ENCODE measurements at regions not wholly inside any gene's neighbourhood (a gene's known extent, or its start where the extent isn't known, plus 50 kb on each side); places are given as distances from the start of the nearest gene placed in this dataset.
A peak's percentile ranks its signal among the peaks of the same experiment; 100 is the strongest.
"Not testable (repeated sequence)": the region's sequence is repeated elsewhere in the genome, so short reads cannot be mapped to it uniquely, and the experiment has no call there.

DNA sequence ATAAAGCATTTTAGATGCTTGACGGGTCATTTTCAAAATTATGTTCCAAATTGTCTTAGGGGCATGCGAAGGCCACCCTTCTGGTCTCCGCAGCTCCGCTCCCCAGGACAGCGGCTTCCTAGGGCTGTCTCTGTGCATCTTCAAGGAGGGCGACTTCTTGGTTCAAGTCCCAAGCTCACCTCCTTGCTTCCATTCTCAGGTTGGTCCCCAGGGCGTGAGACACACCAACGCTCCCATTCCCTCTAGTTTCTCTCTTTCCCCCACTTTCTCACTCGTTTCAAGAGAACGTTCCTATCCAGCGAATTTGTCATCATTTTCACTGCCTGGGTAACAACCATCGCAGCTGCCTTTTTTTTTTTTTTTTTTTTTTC, 109.4 kb upstream of the CCND2 start:
- ATAC-seq: no peak
- intact Hi-C loops (cut with DNase I): no loop called here

DNA sequence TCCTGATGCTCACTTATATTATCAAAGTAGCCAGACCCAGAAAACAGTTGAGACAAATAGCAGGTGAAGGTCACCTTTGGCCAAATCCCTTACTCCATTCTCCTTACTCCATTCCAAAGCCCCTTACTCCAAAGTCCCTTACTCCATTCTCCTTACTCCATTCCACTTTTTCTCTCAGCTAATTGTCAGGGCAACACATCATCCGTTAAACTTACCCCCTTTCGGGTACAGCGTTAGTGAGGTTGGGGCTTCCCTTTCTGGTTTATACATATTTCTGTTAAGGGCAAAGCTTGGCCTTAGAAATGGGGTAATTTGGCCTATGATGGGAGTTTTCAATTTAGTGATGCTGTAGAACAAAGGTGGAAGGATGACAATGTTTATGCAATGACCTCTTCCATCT, 111.8 kb upstream of the CCND2 start:
- intact Hi-C loops (cut with DNase I): no loop called here
- DNase-seq (ENCODE audit: low spot score) (no peak), ATAC-seq (no peak)

More for the DNA sequence above, 109.4 kb upstream of the CCND2 start:
- DNase-seq (ENCODE audit: low spot score): no peak

DNA sequence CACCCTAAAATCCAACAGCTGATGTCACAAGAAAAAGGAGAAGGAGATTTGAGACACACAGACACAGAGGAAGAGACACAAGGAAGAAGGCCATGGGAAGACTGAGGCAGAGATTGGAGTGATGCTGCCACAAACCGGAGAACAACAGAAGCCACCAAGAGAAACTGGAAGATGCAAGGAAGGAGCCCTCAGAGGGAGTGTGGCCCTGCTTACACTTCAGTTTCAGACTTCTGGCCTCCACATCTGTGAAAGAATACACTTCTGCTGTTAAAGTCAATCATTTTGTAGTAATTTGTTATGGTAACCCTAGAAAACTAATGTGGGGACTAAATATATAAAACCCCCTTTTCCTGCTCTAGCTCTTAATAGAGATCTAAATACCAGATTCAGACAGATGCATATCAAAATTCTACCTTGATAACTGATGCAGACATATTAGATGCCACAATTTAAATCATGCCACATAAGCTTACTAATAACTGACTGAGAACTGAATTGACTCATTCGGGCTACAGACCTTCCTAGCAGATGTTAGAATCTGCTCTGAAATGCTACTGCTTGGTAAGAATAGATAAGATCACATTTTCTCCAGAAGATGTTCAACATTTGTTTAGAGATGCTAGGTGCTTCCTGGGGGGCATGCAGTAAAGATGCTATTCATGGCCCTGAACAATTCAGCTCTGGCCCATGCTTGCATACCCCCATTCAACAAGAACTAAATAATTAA, 113.1 kb upstream of the CCND2 start:
- intact Hi-C loops (cut with DNase I): no loop called here
- no peak for DNase-seq (ENCODE audit: low spot score)
- no peak for ATAC-seq

DNA sequence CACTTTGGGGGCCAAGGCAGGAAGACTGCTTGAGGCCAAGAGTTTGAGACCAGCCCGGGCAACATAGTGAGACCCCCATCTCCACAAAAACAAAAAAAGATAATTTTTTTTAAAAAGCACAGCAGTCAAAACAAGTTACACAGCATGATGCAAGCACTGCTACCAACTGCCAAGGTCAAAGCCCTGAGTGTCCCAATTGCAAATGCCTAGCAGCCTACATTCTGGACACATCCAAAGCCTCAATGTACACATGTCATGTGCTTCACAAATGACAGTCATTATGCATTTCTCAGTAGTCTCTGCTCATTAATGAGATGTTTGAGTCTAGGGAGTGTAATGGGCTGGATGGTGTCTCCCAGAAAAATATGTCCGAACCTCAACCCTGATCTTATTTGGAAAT, 113.7 kb upstream of the CCND2 start:
- ATAC-seq: no peak
- DNase-seq (ENCODE audit: low spot score): no peak
- intact Hi-C loops (cut with DNase I): no loop called here

DNA sequence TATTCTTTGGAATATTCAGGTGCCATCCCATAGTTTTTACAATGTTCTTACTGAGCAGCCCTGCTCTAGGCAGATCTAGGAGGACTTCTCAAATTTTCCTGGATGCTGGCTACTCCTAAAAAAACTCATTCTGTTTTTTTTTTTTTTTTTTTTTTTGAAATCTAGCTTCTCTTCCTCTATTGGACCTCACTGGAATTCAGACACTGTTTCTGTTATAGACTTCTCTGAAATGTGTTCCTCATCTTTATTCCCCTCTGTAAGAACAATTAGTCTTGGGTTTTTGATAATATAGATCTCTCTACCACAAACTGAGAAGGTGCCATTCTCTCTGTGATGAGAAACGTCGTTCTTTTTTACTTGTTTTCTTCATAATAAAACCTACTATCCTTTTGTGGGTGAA, 115.3 kb upstream of the CCND2 start:
- DNase-seq (ENCODE audit: low spot score): no peak

DNA sequence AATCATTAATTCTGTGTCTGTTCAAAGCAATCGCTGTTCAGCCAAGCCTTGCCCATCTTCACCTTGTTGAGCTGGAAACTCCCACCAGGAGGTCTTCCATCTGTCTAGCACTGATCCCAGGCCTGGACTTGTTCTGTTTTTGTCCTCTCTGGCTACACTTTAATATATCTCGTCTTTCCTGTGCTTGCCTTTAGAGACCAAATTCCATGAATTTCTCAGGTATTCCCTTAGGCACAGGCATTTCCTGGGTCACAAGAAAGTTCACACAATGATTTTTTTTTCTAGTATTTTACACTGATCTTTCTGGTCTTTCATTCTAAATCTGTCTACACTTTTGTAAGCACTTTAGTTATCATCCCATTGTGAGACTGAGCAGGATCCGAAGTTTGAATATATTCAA, 116.4 kb upstream of the CCND2 start:
- intact Hi-C loops (cut with DNase I): no loop called here
- ATAC-seq: no peak
- no peak for DNase-seq (ENCODE audit: low spot score)

More for the DNA sequence above, 115.3 kb upstream of the CCND2 start:
- ATAC-seq: no peak
- intact Hi-C loops (cut with DNase I): no loop called here

DNA sequence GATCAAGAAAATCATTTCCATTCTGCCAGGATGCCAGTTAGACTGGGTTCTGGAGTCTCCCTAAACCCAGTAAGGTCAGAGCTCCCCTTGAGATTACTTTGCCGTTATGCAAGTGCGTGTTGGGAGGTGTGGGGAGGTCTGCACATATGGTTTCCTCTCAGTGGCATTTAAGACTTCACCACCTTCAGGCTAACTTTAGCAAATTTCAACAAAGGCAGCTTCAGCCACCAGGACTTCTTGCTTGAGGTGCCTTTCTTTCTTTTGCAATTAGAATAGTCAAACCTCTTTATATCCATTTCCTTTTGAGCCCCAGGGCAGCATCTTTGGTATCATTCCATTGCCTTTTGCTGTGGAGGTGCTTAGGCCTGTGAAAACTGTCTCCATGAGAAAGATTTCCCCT, 117.2 kb upstream of the CCND2 start:
- intact Hi-C loops (cut with DNase I): no loop called here
- ATAC-seq: no peak
- no peak for DNase-seq (ENCODE audit: low spot score)

DNA sequence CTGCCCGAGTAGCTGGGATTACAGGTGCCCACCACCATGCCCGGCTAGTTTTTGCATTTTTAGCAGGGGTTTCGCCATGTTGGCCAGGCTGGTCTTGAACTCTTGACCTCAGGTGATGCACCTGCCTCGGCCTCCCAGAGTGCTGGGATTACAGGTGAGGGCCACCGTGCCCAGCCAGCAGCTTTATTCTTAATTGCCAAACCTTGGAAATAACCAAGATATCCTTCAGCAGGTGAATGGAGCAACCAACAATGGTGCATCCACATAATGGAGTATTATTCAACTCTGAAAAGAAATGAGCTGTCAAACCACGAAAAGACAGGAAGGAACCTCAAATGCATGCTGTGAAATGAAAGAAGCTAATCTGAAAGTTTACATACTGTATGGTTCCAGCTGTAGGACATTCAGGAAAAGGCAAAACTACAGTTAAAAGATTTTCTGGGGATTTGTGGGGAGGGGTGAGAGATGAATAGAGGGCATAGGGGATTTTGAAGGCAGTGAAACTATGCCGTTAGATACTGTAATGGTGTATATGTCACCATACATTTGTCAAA, 118.8 kb upstream of the CCND2 start:
- DNase-seq (ENCODE audit: low spot score) (no peak), ATAC-seq (no peak)
- intact Hi-C loops (cut with DNase I): no loop called here

DNA sequence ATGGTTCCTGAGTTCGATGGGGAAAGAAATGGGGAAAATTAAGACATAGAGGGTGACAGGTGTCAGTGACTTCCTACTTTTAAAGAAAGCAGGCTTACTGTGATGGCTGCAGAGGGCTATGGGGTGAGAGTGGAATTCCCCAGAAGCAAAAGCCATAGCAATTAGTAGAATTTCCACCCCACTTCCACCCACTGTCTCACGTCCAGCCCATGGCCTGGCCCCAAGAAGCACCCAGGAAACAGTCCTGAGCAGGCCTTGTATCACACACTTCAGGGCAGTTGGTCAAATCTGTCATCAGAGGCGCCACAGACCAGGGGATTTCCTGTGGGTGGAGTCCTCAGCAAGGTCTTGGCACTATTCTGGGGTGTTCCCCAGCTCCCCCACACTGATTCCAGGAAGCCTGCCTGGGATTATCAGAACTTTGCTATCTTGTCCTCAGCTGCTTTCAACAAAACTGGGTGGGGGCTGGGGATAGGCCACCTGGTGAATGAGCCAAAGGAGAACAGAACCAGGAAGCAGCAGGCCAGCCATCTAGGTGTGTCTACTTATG, 120.1 kb upstream of the CCND2 start:
- no peak for ATAC-seq
- intact Hi-C loops (cut with DNase I): no loop called here
- DNase-seq (ENCODE audit: low spot score): no peak

DNA sequence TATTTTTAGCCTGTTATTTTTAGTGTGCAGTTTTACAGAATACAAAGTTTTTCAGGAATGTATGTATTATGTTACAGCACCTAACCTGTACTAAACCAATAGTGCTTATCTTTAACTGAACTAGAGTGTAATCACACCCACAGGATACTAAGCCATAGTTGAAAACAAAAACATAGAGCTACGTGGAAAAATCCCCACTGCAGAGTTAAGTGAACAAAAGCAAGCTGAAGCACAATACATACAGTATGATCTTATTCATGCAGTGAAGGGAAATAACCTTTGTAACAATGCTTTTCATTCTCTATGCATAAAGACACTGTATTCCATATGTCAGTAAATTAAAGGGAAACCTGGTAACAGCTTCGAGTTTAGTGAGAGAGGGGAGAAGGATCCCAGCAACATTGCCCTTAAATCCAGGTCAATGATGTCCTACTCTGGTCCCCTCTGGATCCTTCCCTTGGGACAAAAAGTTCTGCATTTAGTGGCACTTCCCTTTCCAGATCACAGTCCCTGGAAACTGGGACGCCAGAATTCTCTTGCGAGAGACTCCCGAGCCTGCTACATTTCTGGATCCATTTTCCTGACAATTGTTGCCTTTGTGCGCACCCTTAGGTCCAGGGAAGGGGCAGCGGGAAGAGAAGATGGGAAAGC, 121.3 kb upstream of the CCND2 start:
- ATAC-seq (no peak), DNase-seq (ENCODE audit: low spot score) (no peak)
- intact Hi-C loops (cut with DNase I): no loop called here

DNA sequence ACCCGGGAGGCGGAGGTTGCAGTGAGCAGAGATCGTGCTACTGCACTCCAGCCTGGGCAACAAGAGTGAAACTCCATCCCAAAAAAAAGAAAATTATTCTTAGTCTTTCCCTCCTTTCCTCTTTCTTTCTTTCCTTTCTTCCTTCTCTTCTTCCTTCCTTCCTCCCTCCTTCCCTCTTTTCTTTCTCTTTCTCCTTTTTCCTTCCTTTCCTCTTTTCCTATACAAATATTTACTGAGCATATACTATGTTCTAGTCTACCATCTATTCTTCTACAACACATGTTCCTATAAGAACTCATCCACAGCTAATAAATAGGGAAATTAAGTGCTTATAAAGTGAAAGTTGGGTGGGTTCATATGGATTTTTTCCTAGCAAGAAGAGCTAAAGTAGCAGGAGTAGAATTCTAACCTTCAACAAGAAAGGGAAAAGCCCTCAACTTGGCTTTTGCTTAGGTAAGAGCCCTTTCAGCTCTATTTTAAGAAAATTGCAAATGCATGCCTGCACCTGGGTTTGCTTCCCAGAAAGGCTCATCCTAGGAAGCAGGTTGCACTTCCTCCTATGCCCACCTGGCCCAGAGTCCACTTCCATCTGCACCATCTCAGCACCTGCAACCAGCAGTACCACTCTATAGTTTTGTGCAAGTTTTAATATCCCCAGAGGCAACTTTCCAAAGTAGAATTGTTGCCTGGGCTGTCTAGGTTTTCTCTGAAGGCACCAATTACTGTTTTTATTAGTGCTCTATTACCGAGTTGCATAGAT, 122.0 kb upstream of the CCND2 start:
- ATAC-seq (no peak), DNase-seq (ENCODE audit: low spot score) (no peak)
- intact Hi-C loops (cut with DNase I): no loop called here

DNA sequence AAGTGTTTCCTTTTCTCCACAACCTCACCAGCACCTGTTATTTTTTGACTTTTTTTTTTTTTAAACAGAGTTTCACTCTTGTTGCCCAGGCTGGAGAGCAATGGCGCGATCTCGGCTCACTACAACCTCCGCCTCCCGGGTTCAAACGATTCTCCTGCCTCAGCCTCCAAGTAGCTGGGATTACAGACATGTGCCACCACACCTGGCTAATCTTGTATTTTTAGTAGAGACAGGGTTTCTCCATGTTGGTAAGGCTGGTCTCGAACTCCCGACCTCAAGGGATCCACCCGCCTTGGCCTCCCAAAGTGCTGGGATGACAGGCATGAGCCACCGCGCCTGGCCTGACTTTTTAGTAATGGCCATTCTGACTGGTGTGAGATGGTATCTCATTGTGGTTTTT, 123.2 kb upstream of the CCND2 start:
- intact Hi-C loops (cut with DNase I); DNase-seq (ENCODE audit: low spot score); ATAC-seq: not testable (repeated sequence)

DNA sequence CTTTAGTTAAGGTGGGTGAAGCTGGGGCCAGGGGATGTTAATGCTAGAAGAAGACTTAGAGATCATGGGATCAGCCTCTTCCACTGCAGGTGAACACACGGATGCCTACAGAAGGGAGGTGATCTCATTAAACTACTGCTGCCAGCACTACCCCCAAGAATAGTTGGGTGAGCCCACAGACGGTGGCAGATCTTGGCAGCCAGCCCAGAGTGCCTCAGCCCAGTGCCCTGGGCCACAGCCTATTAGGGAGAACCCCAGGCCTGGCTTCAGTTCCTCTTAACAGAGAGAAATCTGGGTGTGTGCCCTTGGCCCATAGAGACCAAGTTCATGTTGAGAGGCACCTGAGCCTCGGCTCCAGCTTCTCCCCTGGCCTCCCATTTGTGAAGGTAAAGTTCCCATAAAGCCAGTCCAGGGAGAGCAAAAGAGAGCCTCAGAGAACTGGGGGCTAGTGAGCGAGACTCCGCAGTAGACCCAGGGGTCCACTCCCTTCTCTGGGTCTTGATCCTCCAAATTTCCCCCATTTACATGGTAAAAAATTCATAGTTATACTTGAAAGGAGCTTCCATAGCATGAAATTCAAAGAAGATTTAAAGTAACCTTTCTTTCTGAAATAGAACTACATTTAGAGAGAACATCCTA, 125.0 kb upstream of the CCND2 start:
- intact Hi-C loops (cut with DNase I): no loop called here
- ATAC-seq (peak; percentile 65), DNase-seq (ENCODE audit: low spot score) (peak; percentile 77)

DNA sequence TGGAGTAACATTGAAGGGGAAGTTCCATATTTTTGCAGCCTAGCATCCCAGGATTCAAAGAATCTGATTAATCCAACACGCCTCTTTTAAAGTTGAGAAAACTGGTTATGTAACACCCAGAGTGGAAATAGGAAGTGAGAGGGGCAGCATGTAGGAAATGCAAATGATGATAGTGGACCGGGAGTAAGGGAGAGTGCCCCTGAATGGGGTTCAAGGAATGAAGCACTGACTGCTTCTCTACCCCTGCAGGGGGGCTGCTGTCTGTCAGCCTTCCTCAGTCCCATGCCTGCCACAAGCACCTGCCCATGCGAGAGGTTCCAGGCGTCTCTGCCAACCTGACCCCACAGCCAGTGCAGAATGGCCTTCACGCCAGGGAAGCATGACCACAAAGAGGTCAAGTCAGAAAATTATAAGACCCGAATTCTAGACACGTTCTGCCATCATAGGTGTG, 126.5 kb upstream of the CCND2 start:
- intact Hi-C loops (cut with DNase I): no loop called here
- ATAC-seq (no peak), DNase-seq (ENCODE audit: low spot score) (no peak)

DNA sequence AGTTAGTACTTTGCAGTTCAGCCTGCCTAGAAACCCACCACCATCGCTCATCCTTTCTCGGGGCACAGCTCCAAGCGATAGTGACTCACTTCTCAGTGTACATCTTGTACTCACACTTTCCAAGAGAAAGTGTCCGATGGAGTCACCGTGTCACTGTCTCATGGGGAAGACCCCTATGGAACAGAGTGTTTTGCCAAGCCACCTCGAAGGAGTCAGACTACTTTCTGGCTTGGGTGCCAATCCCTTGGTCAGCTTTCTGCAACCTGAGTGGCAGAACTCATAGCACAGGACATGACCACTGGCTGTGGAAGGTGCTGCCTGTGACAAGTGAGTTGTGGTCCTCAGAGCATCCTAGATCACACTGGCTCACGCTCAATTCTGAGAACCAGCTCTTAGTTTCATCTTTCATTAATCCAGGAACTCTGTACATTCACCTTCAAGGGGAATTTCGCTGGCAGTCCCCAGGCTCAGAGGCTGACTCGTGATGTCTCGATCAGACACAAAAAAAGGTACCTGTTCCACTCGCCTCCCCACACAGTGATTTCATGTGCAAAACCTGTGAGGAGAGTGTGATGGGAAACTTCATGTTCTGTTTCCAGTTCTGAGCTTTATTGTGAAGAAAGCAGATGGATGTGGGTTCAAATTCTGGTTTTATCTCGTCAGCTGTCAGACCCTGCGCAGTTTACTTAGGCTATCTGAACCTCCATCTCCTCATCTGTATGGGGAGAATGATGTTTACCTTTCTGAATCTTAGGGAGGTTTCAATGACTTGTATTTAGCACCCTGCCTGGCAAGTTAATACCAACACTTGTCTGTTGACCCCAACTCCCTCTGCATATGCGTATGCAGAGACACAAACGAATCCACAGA, 127.3 kb upstream of the CCND2 start:
- DNase-seq (ENCODE audit: low spot score): no peak
- ATAC-seq: no peak
- intact Hi-C loops (cut with DNase I): no loop called here

DNA sequence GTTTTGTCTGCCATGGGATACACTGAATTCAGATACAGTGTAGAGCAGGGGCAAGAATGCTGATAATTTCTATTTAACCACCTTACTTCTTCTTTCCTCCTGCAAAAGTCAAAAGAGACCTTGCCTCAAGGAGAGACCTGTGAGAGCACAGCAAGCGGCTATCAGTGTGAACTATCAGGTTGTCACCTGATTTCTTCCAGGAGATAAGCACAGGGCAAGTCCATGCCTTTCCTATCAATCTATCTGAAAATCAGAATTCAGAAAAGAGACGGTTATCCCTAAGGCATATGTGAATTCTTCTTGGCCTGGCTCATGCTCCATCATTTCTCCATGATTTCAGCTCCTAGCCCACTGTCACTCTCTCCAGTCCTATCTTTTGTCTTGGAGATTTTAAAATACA, 128.9 kb upstream of the CCND2 start:
- ATAC-seq (no peak), DNase-seq (ENCODE audit: low spot score) (no peak)
- intact Hi-C loops (cut with DNase I): no loop called here

DNA sequence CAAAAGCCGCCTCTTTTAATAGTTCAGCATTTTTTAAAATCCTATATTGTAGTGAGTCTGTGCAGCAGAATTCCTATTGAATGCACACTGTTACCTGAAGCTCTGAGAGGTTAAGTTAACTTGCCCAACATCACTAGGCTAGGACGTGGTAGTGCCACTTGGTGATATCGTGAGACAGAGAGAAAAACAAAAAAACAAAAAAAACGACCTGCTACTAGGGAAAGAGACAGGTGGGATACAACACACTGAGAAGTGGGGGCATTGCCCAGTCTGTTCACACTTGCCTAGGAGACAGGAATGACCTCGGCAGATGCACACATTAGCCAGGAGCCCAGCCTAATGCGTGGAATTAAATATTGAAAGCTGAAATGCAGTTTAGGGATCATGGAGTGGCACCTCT, 129.7 kb upstream of the CCND2 start:
- ATAC-seq (no peak), DNase-seq (ENCODE audit: low spot score) (no peak)
- intact Hi-C loops (cut with DNase I): no loop called here
